ENCODE measurements at regions not wholly inside any gene's neighbourhood (a gene's known extent, or its start where the extent isn't known, plus 50 kb on each side); places are given as distances from the start of the nearest gene placed in this dataset.

DNA sequence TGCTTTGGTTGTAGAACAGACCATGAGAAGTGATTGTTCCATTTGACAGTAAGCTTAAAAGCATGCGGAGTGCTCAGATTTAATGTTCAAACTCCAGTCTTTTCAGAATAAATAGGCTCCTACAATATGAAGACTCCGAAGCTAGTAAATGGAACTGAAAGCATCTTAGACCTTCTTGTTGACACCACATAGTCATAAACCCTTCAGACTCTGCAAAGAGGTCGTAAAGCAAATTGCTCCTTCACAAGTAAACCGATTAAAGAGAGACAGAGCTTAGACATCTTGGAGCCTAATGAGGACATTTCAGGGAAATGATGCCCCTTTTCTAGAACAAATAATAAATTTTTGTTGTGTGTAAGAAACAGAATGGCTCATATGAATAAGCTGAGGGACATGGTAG is 511.0 kb upstream of the RIOK2 start:
- TF ChIP-seq POLR2AphosphoS5 (IDR thresholded peaks at IDR 0.05; ENCODE audit: insufficient read depth in 1 of 2, low read depth in 1 of 2) (no peak), POLR2A (IDR thresholded peaks at IDR 0.05) (no peak)
- intact Hi-C loops (cut with DNase I), result no loop called here
- no peak for DNase-seq (ENCODE audit: extremely low spot score in 2 of 2)

DNA sequence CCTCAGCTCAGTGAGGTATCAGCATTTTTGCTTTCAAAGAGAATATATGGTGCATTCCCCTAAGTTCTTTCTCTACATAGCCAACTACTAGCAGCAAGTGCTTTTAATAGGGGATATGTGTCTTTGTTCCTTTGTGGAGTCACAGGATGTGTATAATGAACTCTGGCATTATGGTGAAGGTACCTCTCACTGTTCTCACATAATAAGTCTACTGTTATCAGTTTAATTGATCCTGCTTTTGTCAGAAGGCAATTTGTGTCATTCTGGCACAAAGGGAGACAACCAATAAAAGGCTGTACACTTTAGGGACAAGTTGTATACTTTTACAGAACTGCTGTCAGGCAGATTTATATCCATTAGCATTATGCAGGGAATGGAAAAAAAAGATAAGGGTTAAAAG is 531.4 kb upstream of the RIOK2 start:
- Histone ChIP-seq H3K4me1 (no peaks in the 10 kb centered on the region), H3K27me3 (no peaks in the 10 kb centered on the region), H3K36me3 (no peaks in the 10 kb centered on the region), H3K4me3 (no peak overlapping the region), H3K27ac (no peak overlapping the region), H3K9me3 (no peaks in the 10 kb centered on the region)
- intact Hi-C loops (cut with DNase I), result no loop called here
- no peak for TF ChIP-seq POLR2A (IDR thresholded peaks at IDR 0.05)
- TF ChIP-seq POLR2AphosphoS5 (IDR thresholded peaks at IDR 0.05; ENCODE audit: insufficient read depth in 1 of 2, low read depth in 1 of 2), result no peak
- TF ChIP-seq, protein P1, sequence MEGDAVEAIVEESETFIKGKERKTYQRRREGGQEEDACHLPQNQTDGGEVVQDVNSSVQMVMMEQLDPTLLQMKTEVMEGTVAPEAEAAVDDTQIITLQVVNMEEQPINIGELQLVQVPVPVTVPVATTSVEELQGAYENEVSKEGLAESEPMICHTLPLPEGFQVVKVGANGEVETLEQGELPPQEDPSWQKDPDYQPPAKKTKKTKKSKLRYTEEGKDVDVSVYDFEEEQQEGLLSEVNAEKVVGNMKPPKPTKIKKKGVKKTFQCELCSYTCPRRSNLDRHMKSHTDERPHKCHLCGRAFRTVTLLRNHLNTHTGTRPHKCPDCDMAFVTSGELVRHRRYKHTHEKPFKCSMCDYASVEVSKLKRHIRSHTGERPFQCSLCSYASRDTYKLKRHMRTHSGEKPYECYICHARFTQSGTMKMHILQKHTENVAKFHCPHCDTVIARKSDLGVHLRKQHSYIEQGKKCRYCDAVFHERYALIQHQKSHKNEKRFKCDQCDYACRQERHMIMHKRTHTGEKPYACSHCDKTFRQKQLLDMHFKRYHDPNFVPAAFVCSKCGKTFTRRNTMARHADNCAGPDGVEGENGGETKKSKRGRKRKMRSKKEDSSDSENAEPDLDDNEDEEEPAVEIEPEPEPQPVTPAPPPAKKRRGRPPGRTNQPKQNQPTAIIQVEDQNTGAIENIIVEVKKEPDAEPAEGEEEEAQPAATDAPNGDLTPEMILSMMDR (IDR thresholded peaks at IDR 0.05), result no peak
- DNase-seq (ENCODE audit: extremely low spot score in 2 of 2), result no peak

More for the DNA sequence above, 511.0 kb upstream of the RIOK2 start:
- no peak overlapping the region for H3K27ac ChIP-seq
- no peaks in the 10 kb centered on the region for H3K9me3 ChIP-seq
- H3K4me1 ChIP-seq, result no peaks in the 10 kb centered on the region
- H3K27me3 ChIP-seq, result no peaks in the 10 kb centered on the region
- H3K4me3 ChIP-seq, result no peak overlapping the region
- H3K36me3 ChIP-seq, result no peaks in the 10 kb centered on the region

DNA sequence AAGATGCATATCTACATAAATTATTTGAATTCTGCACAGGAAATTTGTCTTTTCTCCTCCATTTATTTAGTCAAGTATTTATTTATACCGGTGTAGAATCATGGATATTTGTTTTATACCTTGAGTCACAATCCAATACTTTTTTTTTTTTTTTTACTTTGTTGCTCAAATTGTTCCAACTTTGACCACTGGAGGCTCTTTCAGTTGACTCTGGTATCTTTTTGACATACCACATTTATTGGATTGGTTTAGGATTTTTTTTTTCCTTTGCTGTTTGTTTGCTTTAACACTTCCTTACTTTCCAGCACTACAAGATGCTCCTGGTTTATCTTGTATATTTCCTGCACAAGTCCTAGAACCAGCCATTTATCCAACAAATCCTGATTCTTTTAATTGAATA is 543.1 kb upstream of the RIOK2 start:
- no peaks in the 10 kb centered on the region for H3K9me3 ChIP-seq
- no peak overlapping the region for H3K4me3 ChIP-seq
- TF ChIP-seq POLR2AphosphoS5 (IDR thresholded peaks at IDR 0.05; ENCODE audit: insufficient read depth in 1 of 2, low read depth in 1 of 2) (no peak), POLR2A (IDR thresholded peaks at IDR 0.05) (no peak)
- TF ChIP-seq, protein P1 (IDR thresholded peaks at IDR 0.05), result no peak
- H3K36me3 ChIP-seq, result no peaks in the 10 kb centered on the region
- H3K4me1 ChIP-seq, result no peaks in the 10 kb centered on the region
- no peak for DNase-seq (ENCODE audit: extremely low spot score in 2 of 2)
- intact Hi-C loops (cut with DNase I), result no loop called here
- no peaks in the 10 kb centered on the region for H3K27me3 ChIP-seq
- no peak overlapping the region for H3K27ac ChIP-seq

DNA sequence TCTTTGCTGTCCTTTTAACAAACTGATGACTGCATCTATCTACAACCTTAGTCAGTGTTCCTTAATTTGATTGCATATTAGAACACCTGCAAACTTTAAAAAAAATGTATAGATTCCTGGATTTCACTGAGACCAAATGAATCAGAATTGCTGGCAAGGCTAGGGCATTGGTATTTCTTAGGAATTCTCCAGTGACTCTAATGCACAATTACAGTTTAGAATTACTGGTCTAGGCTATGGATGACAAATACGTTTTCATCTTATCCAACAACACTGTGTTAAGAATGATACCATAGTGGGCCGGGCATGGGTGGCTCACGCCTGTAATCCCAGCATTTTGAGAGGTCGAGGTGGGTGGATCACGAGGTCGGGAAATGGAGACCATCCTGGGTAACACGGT is 545.9 kb upstream of the RIOK2 start:
- DNase-seq (ENCODE audit: extremely low spot score in 2 of 2), result no peak
- Histone ChIP-seq H3K27me3 (no peaks in the 10 kb centered on the region), H3K27ac (no peak overlapping the region), H3K4me3 (no peak overlapping the region), H3K36me3 (no peaks in the 10 kb centered on the region), H3K4me1 (no peaks in the 10 kb centered on the region), H3K9me3 (no peaks in the 10 kb centered on the region)
- TF ChIP-seq POLR2AphosphoS5 (IDR thresholded peaks at IDR 0.05; ENCODE audit: insufficient read depth in 1 of 2, low read depth in 1 of 2) (no peak), POLR2A (IDR thresholded peaks at IDR 0.05) (no peak)
- TF ChIP-seq, protein P1 (IDR thresholded peaks at IDR 0.05), result no peak
- intact Hi-C loops (cut with DNase I), result no loop called here

DNA sequence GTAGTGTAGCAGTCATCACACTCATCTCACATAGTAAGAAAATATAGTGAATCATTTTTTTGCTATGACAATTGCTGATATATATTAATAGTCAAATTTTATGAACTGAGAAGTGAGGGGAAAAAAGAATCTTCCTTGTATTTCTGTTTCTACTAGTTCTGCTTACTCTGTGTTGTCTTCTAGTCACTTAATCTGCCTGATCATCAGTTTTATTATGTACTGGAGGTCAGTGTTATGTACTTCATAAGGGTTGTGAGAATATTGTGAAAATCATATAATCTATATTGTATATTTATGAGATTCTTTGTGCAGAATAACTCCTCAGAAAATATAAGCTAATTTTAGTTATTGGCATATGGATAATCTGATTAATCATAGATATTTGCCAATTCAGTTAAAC is 546.9 kb upstream of the RIOK2 start:
- Histone ChIP-seq H3K27me3 (no peaks in the 10 kb centered on the region), H3K9me3 (no peaks in the 10 kb centered on the region), H3K27ac (no peak overlapping the region), H3K4me3 (no peak overlapping the region), H3K36me3 (no peaks in the 10 kb centered on the region), H3K4me1 (no peaks in the 10 kb centered on the region)
- TF ChIP-seq POLR2AphosphoS5 (IDR thresholded peaks at IDR 0.05; ENCODE audit: insufficient read depth in 1 of 2, low read depth in 1 of 2) (no peak), POLR2A (IDR thresholded peaks at IDR 0.05) (no peak)
- TF ChIP-seq, protein P1 (IDR thresholded peaks at IDR 0.05), result no peak
- no peak for DNase-seq (ENCODE audit: extremely low spot score in 2 of 2)
- intact Hi-C loops (cut with DNase I), result no loop called here

DNA sequence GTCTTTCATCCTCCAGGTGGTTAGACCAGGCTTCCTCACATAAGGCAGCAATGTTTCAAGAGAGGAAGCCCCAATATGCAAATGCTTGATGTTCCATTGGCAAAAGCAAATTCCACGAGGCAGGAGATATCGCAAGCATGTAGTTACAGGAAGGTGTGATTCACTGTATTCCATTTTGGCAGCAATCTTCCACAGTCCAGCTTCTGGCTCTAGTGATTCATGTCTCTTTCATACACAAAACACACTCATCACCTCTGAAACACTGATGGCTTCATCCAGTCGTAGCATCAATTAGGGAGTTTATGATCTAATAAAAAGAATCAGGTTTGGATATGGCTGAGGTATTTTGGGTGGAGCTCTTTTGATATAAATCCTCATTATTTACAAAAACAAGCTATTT is 552.2 kb upstream of the RIOK2 start:
- Histone ChIP-seq H3K4me1 (no peaks in the 10 kb centered on the region), H3K4me3 (no peak overlapping the region), H3K27me3 (no peaks in the 10 kb centered on the region), H3K9me3 (no peaks in the 10 kb centered on the region), H3K27ac (no peak overlapping the region), H3K36me3 (no peaks in the 10 kb centered on the region)
- TF ChIP-seq, protein P1 (IDR thresholded peaks at IDR 0.05), result no peak
- TF ChIP-seq POLR2A (IDR thresholded peaks at IDR 0.05) (no peak), POLR2AphosphoS5 (IDR thresholded peaks at IDR 0.05; ENCODE audit: insufficient read depth in 1 of 2, low read depth in 1 of 2) (no peak)
- no peak for DNase-seq (ENCODE audit: extremely low spot score in 2 of 2)
- intact Hi-C loops (cut with DNase I), result no loop called here
